ENCODE measurements at regions not wholly inside any gene's neighbourhood (a gene's known extent, or its start where the extent isn't known, plus 50 kb on each side); places are given as distances from the start of the nearest gene placed in this dataset.

DNA sequence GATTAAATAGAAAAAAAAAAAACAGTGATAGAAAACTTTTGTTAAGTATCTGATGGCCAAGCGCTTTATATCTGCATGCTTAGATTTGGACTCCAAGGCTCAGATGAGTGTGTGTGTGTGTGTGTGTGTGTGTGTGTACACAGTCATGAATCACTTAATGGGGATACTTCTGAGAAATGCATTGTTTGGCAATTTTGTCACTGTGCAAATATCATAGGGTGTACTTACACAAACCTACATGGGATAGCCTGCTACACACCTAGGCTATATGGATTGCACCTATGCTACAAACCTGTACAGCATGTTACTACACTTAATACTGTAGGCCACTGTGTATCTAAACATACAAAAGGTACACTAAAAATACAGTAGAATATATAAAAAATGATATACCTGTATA, 635.6 kb upstream of the NUDT12 start:
- TF ChIP-seq SIN3A (IDR thresholded peaks at IDR 0.05; ENCODE audit: borderline replicate concordance, insufficient read depth, low read length) (no peak), POLR2AphosphoS5 (IDR thresholded peaks at IDR 0.05; ENCODE audit: low read depth, low read length) (no peak), TAF1 (IDR thresholded peaks at IDR 0.05; ENCODE audit: borderline replicate concordance, insufficient read depth, low read length) (no peak)

DNA sequence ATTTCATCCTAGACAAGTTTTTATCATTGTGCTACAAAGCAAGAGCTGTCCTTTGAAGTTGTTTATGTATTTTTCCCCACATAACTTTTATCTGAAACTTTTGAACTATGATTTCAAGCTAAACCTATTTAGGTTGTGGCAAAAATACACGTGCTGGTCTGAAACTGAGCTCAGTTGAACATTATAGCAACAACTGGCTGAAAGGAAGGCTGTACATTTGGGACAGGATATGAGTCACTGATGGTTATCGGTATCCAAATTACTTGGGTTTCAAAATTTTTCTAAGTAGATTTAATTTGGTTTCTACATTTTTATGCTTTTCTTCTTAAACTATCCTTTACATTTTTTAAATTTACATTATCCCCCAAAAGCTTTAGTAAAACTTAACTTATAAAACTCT, 627.3 kb upstream of the NUDT12 start:
- peak; percentile 48; the same call in 1 of the 2 replicates for TF ChIP-seq SIN3A (IDR thresholded peaks at IDR 0.05; ENCODE audit: borderline replicate concordance, insufficient read depth, low read length)
- no peak for TF ChIP-seq POLR2AphosphoS5 (IDR thresholded peaks at IDR 0.05; ENCODE audit: low read depth, low read length)

DNA sequence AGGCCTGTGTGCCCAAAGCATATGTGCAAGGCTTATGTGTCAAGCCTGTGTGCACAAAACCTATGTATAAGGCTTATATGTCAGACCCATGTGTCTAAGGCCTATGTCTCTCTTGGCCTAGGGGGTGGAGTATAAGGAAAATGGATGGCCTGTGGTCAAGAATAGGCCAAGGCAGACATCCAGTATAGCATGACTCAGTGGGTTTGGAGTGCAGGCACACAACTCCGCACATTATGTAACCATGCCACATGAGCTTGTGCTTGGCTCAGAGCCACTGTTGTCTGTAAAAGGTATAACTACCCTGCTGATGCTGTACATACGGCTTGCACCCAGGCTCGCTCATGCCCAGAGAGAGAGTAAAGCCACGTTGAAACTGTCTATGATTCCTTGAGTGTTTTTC, 626.4 kb upstream of the NUDT12 start:
- no peak for TF ChIP-seq REST (IDR thresholded peaks at IDR 0.05; ENCODE audit: insufficient read depth in 1 of 2, low read depth in 2 of 2, low read length in 2 of 2)
- TF ChIP-seq POLR2AphosphoS5 (IDR thresholded peaks at IDR 0.05; ENCODE audit: low read depth, low read length): no peak
- no peak for TF ChIP-seq FOXP2 (optimal IDR thresholded peaks at IDR 0.05; ENCODE audit: borderline replicate concordance, extremely low read depth, extremely low read length, insufficient read depth)
- TF ChIP-seq SIN3A (IDR thresholded peaks at IDR 0.05; ENCODE audit: borderline replicate concordance, insufficient read depth, low read length): no peak
- TF ChIP-seq TAF1 (IDR thresholded peaks at IDR 0.05; ENCODE audit: borderline replicate concordance, insufficient read depth, low read length): no peak

GRCh38 chr5:104187656-104188055, 625.1 kb upstream of the NUDT12 start:
- TF ChIP-seq TAF1 (IDR thresholded peaks at IDR 0.05; ENCODE audit: borderline replicate concordance, insufficient read depth, low read length) (no peak), POLR2AphosphoS5 (IDR thresholded peaks at IDR 0.05; ENCODE audit: low read depth, low read length) (no peak), SIN3A (IDR thresholded peaks at IDR 0.05; ENCODE audit: borderline replicate concordance, insufficient read depth, low read length) (no peak), REST (IDR thresholded peaks at IDR 0.05; ENCODE audit: insufficient read depth in 1 of 2, low read depth in 2 of 2, low read length in 2 of 2) (no peak), FOXP2 (optimal IDR thresholded peaks at IDR 0.05; ENCODE audit: borderline replicate concordance, extremely low read depth, extremely low read length, insufficient read depth) (no peak)

DNA sequence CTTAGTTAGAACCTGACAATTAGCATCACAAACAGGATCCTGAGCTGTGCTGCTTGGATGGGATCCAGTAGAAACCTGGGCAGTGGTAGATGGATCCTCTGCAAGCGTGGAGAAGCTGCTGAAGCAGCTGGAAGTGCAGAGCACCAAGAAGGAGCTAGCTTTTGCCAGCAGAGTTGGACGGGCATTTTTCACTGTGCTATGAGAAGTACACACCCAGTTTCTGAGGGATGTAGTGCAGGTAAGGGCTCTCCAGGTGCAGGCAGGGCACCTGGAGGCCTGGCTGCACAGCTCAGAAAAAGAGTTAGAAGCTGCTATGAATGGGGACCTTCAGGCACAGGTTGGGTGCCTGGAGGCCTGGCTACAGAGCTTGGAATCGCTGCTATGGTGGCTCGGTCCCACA, 623.9 kb upstream of the NUDT12 start:
- TF ChIP-seq POLR2AphosphoS5 (IDR thresholded peaks at IDR 0.05; ENCODE audit: low read depth, low read length) (no peak), TAF1 (IDR thresholded peaks at IDR 0.05; ENCODE audit: borderline replicate concordance, insufficient read depth, low read length) (no peak), FOXP2 (optimal IDR thresholded peaks at IDR 0.05; ENCODE audit: borderline replicate concordance, extremely low read depth, extremely low read length, insufficient read depth) (no peak)

- no peak for TF ChIP-seq FOXP2 (optimal IDR thresholded peaks at IDR 0.05; ENCODE audit: borderline replicate concordance, extremely low read depth, extremely low read length, insufficient read depth)
- TF ChIP-seq SIN3A (IDR thresholded peaks at IDR 0.05; ENCODE audit: borderline replicate concordance, insufficient read depth, low read length): no peak
- no peak for TF ChIP-seq REST (IDR thresholded peaks at IDR 0.05; ENCODE audit: insufficient read depth in 1 of 2, low read depth in 2 of 2, low read length in 2 of 2)
- TF ChIP-seq POLR2AphosphoS5 (IDR thresholded peaks at IDR 0.05; ENCODE audit: low read depth, low read length): no peak
- no peak for TF ChIP-seq TAF1 (IDR thresholded peaks at IDR 0.05; ENCODE audit: borderline replicate concordance, insufficient read depth, low read length)
Observed at GRCh38 chr5:104186100-104186499, 623.5 kb upstream of the NUDT12 start.

- no peak for TF ChIP-seq FOXP2 (optimal IDR thresholded peaks at IDR 0.05; ENCODE audit: borderline replicate concordance, extremely low read depth, extremely low read length, insufficient read depth)
- TF ChIP-seq REST (IDR thresholded peaks at IDR 0.05; ENCODE audit: insufficient read depth in 1 of 2, low read depth in 2 of 2, low read length in 2 of 2): no peak
- TF ChIP-seq TAF1 (IDR thresholded peaks at IDR 0.05; ENCODE audit: borderline replicate concordance, insufficient read depth, low read length): no peak
- TF ChIP-seq POLR2AphosphoS5 (IDR thresholded peaks at IDR 0.05; ENCODE audit: low read depth, low read length): no peak
- no peak for TF ChIP-seq SIN3A (IDR thresholded peaks at IDR 0.05; ENCODE audit: borderline replicate concordance, insufficient read depth, low read length)
Observed at GRCh38 chr5:104184264-104184663, 621.7 kb upstream of the NUDT12 start.

All from PFSK-1 (cell line).